ENCODE measurements at regions not wholly inside any gene's neighbourhood (a gene's known extent, or its start where the extent isn't known, plus 50 kb on each side); places are given as distances from the start of the nearest gene placed in this dataset.
"Not testable (repeated sequence)": the region's sequence is repeated elsewhere in the genome, so short reads cannot be mapped to it uniquely, and the experiment has no call there.

DNA sequence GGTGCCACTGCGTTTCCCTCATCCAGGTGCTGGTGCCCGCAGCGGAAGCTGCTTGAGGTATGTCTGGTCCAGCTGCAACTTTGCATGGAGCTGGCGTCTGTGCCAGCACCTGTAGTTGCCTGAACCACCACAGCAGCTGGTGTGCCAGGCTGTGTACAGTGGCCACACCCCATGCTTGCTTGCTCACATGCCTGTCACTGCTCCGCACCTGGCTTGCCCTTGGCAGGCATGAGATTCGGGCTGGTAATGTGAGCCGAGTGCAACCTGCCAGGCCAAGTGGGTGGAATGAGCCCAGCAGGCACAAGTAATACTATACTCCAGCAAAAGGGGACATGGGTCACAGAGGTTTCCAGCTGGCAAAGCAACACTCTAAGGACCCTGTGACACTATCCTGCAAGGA, 1123.3 kb upstream of the ACVR2A start:
- TF ChIP-seq, protein P1, sequence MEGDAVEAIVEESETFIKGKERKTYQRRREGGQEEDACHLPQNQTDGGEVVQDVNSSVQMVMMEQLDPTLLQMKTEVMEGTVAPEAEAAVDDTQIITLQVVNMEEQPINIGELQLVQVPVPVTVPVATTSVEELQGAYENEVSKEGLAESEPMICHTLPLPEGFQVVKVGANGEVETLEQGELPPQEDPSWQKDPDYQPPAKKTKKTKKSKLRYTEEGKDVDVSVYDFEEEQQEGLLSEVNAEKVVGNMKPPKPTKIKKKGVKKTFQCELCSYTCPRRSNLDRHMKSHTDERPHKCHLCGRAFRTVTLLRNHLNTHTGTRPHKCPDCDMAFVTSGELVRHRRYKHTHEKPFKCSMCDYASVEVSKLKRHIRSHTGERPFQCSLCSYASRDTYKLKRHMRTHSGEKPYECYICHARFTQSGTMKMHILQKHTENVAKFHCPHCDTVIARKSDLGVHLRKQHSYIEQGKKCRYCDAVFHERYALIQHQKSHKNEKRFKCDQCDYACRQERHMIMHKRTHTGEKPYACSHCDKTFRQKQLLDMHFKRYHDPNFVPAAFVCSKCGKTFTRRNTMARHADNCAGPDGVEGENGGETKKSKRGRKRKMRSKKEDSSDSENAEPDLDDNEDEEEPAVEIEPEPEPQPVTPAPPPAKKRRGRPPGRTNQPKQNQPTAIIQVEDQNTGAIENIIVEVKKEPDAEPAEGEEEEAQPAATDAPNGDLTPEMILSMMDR (conservative IDR thresholded peaks at IDR 0.05; ENCODE audit: low read depth, low read length): no peak
- no peak overlapping the region for H3K4me3 ChIP-seq (ENCODE audit: low read depth, low read length)
- no peak for DNase-seq (ENCODE audit: low read depth)

DNA sequence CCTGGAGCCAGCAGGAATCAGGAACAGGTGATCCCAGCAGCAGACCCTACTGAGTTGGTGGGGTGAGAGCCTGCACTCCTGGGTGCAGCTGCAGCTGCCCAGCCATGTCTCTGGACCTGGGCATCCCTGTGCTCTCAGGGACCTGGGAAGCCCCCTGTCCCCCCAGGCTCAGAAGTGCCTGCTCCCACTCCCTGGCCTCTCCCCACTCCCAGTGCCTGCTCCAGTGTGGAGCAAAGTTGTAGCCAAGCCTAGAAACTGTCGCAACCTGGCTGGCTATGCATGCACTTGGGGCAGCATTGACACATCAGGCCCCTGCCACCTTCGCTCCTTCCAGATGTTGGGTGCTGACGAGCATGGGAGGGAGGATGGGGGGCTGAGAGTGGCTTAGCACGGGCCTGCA, 1124.7 kb upstream of the ACVR2A start:
- TF ChIP-seq, protein P1 (conservative IDR thresholded peaks at IDR 0.05; ENCODE audit: low read depth, low read length): no peak
- H3K4me3 ChIP-seq (ENCODE audit: low read depth, low read length): no peak overlapping the region
- DNase-seq (ENCODE audit: low read depth): no peak

DNA sequence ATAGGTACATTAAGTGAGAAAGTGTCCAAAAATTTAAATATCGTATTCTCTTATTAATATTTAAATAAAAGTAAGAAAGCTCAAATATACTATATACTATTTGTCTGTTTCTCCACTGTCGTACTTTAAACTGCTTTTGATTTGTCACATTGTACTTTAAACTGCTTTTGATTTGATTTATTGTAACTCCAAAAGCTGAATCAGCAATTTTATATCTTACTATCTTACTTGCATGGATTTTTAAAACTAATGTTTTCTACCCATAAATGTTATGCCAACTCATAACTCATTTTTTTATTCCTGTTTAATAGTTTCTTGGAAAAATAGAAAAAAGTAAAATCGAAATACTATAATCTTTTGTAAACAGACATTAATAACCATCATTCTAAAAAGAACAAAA, 1128.2 kb upstream of the ACVR2A start:
- H3K4me3 ChIP-seq (ENCODE audit: low read depth, low read length): no peak overlapping the region
- TF ChIP-seq, protein P1 (conservative IDR thresholded peaks at IDR 0.05; ENCODE audit: low read depth, low read length): no peak

GRCh38 chr2:146709004-146709403, 1135.8 kb upstream of the ACVR2A start:
- no peak for DNase-seq (ENCODE audit: low read depth)

More for the DNA sequence above, 1128.2 kb upstream of the ACVR2A start:
- no peak for DNase-seq (ENCODE audit: low read depth)

DNA sequence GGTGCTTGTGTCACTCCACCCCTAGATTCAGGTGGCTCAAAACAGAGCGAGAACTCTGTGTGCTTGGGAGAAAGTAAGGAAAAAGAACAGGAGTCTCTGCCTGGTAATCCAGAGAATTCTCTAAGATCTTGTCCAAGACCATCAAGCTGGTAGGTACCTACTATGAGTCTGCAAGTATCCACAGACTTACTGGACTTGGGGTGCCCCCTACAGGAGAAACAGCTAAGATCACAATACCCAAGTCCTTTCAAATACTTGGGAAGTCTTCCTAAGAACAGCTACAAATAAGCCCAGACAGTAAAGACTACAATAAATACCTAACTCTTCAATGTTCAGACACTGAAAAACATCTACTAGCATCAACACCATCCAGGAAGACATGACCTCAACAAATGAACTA, 1143.6 kb upstream of the ACVR2A start:
- no peak for DNase-seq (ENCODE audit: low read depth)
- no peak overlapping the region for H3K4me3 ChIP-seq (ENCODE audit: low read depth, low read length)
- TF ChIP-seq, protein P1 (conservative IDR thresholded peaks at IDR 0.05; ENCODE audit: low read depth, low read length): no peak

More at GRCh38 chr2:146709004-146709403, 1135.8 kb upstream of the ACVR2A start:
- H3K4me3 ChIP-seq (ENCODE audit: low read depth, low read length): no peak overlapping the region
- TF ChIP-seq, protein P1 (conservative IDR thresholded peaks at IDR 0.05; ENCODE audit: low read depth, low read length): no peak

DNA sequence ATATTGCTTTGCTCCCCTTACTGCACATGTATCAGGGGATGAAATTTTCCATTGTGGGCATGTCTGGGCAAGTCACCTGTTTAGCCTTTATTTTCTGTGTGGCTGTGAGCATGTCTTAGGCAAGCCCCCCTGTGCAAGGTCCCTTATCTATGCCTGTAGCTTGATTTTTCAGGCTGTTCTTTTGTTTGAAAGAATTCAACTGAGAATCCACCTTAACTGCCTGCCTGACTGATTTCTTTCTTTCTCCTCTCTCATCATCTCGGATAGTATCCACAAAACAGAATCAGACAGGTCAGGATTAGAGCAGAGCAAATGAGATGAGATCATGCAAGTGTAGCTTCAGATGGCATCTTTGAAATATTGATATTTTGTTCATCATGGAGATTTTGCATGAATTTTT, 1147.5 kb upstream of the ACVR2A start:
- DNase-seq (ENCODE audit: low read depth): no peak
- TF ChIP-seq, protein P1 (conservative IDR thresholded peaks at IDR 0.05; ENCODE audit: low read depth, low read length): no peak
- H3K4me3 ChIP-seq (ENCODE audit: low read depth, low read length): no peak overlapping the region

- H3K4me3 ChIP-seq (ENCODE audit: low read depth, low read length); DNase-seq (ENCODE audit: low read depth): not testable (repeated sequence)
Measured at GRCh38 chr2:146696787-146697186, 1148.0 kb upstream of the ACVR2A start.

DNA sequence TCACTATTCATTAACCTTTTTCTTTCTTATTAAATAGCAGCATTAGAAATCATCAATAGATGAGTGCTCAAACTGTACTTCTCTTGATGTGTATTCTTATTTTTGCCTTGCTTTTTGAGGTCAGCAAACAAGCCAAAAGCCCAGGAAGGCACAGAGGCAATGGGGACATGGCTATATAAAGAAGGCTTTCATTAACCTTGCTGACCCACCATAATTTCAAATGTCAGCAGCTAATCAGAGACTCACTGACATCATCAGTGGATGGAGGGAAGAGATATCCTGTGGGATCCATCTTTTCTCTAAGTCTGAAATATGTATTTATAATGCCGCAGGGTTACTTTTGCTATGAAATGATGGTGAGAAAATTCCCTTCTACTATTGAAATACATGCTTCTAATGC, 1162.8 kb upstream of the ACVR2A start:
- no peak for DNase-seq (ENCODE audit: low read depth)
- TF ChIP-seq, protein P1 (conservative IDR thresholded peaks at IDR 0.05; ENCODE audit: low read depth, low read length): no peak
- no peak overlapping the region for H3K4me3 ChIP-seq (ENCODE audit: low read depth, low read length)
